GM12878 (cell line): ENCODE measurements at regions not wholly inside any gene's neighbourhood (a gene's known extent, or its start where the extent isn't known, plus 50 kb on each side); places are given as distances from the start of the nearest gene placed in this dataset.

ENCODE experiments used
- BHLHE40 ChIP-seq, 2 experiments: fragments of 450-650 bp in 1 of 2; IDR thresholded peaks; 2 replicates each; pipeline ENCODE4 v1.6.1; 2011 to 2017; ENCODE audit warnings: low read depth in 2 of 2, borderline replicate concordance in 1 of 2, improper control_type of control experiment in 1 of 2, low read length in 1 of 2, mild to moderate bottlenecking in 1 of 2
- EGR1 ChIP-seq, 2 experiments: IDR thresholded peaks; 1 replicate in 1 of 2; 2 replicates in 1 of 2; pipeline ENCODE4 v1.6.1; 2011 to 2012; ENCODE audit warnings: low read depth in 2 of 2, low read length in 2 of 2, borderline replicate concordance in 1 of 2, mild to moderate bottlenecking in 1 of 2, moderate library complexity in 1 of 2
- POLR2A ChIP-seq: IDR thresholded peaks from 2 replicates; pipeline ENCODE4 v1.6.1; 2011; ENCODE audit warnings: low read depth, mild to moderate bottlenecking, low read length
- RAD21 ChIP-seq: IDR thresholded peaks from 2 replicates; pipeline ENCODE4 v1.6.1; 2011; ENCODE audit warnings: mild to moderate bottlenecking, low read depth, low read length, moderate library complexity; ENCODE audit not compliant: insufficient read depth
- SRF ChIP-seq, 2 experiments: IDR thresholded peaks; 2 replicates each; pipeline ENCODE4 v1.6.1; 2011; ENCODE audit warnings: low read depth in 2 of 2, low read length in 2 of 2, mild to moderate bottlenecking in 1 of 2, moderate library complexity in 1 of 2
- TAF1 ChIP-seq: IDR thresholded peaks from 2 replicates; pipeline ENCODE4 v1.6.1; 2011; ENCODE audit warnings: mild to moderate bottlenecking, low read depth, low read length, borderline replicate concordance
- TCF7 ChIP-seq: IDR thresholded peaks from 2 replicates; pipeline ENCODE4 v1.6.1; 2014; ENCODE audit warnings: antibody characterized with exemption, borderline replicate concordance
- YBX1 ChIP-seq: fragments of 450-650 bp; IDR thresholded peaks from 2 replicates; pipeline ENCODE4 v1.6.1; 2016; ENCODE audit warnings: antibody characterized with exemption
- ZBTB4 ChIP-seq: fragments of 450-650 bp; formaldehyde crosslinking; IDR thresholded peaks from 2 replicates; pipeline ENCODE4 v1.4.0; 2022; ENCODE audit warnings: mild to moderate bottlenecking, moderate library complexity
- ZZZ3 ChIP-seq: IDR thresholded peaks from 2 replicates; pipeline ENCODE4 v1.6.1; 2011; ENCODE audit warnings: low read depth; ENCODE audit not compliant: control insufficient read depth, insufficient read length
- TF ChIP-seq, protein P1 (sequence below): IDR thresholded peaks from 2 replicates; pipeline ENCODE4 v1.6.1; 2011; ENCODE audit warnings: low read depth, mild to moderate bottlenecking, low read length, moderate library complexity, borderline replicate concordance; ENCODE audit errors: extremely low read depth
- TF ChIP-seq, protein P2 (sequence below), 3 experiments: IDR thresholded peaks in 2 of 3; conservative IDR thresholded peaks in 1 of 3; 2 replicates each; pipeline ENCODE4 v1.5.1; 2011; ENCODE audit warnings: low read depth in 3 of 3, low read length in 3 of 3, mild to moderate bottlenecking in 3 of 3, control low read depth in 2 of 3, moderate library complexity in 2 of 3, inconsistent platforms in 1 of 3, mixed read lengths in 1 of 3; ENCODE audit not compliant: control insufficient read depth in 2 of 3, insufficient read depth in 1 of 3; ENCODE audit errors: extremely low read depth in 1 of 3

DNA sequence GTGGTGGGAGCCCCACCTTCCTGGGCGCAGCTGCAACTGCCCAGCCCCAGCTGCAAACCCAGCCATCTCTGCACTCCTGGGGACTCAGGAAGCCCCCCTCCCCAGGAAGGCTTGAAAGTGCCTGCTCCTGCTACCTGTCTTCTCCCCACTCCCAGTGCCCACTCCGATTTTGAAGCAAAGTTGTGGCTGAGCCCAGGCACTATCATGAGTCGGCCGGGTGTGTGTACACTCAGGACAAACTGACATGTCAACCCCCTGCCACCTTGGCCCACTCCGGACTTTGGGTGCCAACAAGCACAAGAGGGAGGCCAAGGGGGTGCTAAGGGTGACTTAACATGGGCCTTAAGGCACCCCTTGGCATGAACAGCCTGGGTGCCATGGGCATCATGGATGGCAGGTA, 325.5 kb upstream of the PTGER4 start:
- TF ChIP-seq, protein P1, sequence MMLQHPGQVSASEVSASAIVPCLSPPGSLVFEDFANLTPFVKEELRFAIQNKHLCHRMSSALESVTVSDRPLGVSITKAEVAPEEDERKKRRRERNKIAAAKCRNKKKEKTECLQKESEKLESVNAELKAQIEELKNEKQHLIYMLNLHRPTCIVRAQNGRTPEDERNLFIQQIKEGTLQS: no peak
- TF ChIP-seq, protein P2, sequence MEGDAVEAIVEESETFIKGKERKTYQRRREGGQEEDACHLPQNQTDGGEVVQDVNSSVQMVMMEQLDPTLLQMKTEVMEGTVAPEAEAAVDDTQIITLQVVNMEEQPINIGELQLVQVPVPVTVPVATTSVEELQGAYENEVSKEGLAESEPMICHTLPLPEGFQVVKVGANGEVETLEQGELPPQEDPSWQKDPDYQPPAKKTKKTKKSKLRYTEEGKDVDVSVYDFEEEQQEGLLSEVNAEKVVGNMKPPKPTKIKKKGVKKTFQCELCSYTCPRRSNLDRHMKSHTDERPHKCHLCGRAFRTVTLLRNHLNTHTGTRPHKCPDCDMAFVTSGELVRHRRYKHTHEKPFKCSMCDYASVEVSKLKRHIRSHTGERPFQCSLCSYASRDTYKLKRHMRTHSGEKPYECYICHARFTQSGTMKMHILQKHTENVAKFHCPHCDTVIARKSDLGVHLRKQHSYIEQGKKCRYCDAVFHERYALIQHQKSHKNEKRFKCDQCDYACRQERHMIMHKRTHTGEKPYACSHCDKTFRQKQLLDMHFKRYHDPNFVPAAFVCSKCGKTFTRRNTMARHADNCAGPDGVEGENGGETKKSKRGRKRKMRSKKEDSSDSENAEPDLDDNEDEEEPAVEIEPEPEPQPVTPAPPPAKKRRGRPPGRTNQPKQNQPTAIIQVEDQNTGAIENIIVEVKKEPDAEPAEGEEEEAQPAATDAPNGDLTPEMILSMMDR (IDR thresholded peaks at IDR 0.05 in 2 of 3, conservative IDR thresholded peaks at IDR 0.05 in 1 of 3; ENCODE audit: control insufficient read depth in 2 of 3, extremely low read depth in 1 of 3, insufficient read depth in 1 of 3, low read depth in 3 of 3, low read length in 3 of 3): no peak
- TF ChIP-seq SRF (IDR thresholded peaks at IDR 0.05; ENCODE audit: low read depth in 2 of 2, low read length in 2 of 2) (no peak), POLR2A (no peak), TAF1 (no peak), BHLHE40 (IDR thresholded peaks at IDR 0.05; ENCODE audit: borderline replicate concordance in 1 of 2, low read depth in 2 of 2, low read length in 1 of 2) (no peak), ZZZ3 (no peak), RAD21 (no peak), EGR1 (IDR thresholded peaks at IDR 0.05; ENCODE audit: borderline replicate concordance in 1 of 2, low read depth in 2 of 2, low read length in 2 of 2) (no peak), TCF7 (no peak), YBX1 (no peak), ZBTB4 (CRISPR knock-in tag) (no peak)
